Fibroblast of upper back skin (primary cell): ENCODE measurements at regions not wholly inside any gene's neighbourhood (a gene's known extent, or its start where the extent isn't known, plus 50 kb on each side); places are given as distances from the start of the nearest gene placed in this dataset.
A peak's percentile ranks its signal among the peaks of the same experiment; 100 is the strongest.

ENCODE experiments used
- DNase-seq: peaks from one replicate; pipeline ENCODE4 v3.0.0-alpha.2; 2013

DNA sequence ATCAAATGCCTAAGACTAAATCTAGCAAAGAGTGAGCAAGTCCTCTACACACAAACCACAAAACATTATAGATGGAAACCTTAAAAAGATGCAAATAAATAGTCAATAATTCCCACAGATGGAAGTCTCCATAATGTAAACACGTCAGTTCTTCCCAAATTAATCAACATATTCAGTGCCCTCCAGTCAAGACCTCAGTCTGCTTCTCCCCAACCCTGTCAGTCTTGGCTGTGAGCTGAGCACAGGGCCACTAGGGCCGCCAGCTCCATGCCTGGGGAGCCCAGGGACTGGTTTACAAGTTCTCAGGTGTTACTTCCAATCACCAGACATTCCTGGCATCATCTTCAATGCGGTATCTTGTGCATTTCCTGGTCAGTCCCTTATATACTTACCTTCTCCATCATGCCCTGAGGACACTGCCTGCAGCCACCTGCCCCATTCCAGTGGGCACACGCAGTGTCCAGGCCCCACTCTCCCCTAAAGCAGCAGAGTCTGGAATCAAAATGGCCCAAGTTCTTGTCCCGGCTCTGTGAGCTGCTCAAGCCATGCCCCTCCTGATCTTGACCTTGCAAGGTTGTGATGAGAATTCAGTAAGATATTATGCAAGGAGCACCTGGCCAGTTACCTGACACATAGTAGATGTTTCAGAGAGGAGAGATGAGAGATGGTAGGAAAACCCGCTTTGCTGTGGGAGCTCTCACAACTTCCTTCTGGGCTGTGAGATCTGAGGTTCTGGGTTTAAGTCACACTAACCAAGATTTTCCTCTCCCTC is 207.9 kb upstream of the RAB6C start:
- DNase-seq = no peak

DNA sequence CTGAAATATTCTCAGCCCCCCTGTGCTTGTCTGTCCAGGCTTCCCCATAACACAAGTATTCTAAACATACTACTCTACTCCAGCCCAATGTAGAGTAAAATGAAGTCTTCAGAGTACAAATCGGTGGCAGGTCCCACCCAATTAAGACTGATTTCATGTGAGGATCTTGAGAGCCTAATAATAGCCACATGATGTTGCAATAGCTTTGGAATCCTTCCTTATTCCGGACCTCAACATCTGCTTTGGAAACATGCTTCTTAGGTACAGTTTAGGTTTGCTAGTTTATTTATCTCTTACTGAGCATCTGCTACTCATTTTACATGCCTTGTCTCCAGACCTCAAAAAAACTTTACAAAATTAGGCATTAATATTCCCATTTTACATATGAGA is 207.3 kb upstream of the RAB6C start:
- DNase-seq = no peak

DNA sequence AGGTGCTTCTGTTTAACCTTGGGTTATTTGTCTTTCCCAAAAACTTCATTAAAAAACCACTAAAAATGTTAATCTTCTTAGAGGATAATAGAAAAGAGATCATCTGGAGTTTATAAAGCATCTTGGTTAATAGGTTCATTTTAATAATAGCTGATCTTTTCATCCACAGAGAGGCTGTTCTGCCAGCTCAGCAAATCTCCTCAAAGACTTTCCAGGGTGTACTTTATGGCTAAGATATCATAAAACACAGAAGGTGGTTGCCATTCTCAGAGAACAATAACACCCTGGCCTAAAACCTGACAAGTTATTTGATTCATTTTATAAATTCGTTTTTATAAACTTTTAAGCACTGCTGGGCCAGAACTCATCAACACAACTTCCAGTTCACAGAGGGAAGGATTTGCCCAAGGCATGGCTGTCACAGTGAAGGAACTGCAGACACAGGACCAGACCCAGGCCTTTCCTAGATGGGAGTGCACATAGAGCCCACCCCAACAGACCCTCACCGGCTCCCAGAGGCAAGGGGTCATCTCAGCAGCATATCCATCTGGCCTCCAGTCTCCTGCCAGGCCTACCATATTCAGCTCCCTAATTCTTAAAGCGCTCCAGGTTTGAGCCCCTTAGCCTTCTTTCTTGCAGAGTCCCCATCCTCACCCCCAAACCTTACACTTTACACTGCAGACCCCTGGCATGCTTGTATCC is 203.4 kb upstream of the RAB6C start:
- DNase-seq = no peak

DNA sequence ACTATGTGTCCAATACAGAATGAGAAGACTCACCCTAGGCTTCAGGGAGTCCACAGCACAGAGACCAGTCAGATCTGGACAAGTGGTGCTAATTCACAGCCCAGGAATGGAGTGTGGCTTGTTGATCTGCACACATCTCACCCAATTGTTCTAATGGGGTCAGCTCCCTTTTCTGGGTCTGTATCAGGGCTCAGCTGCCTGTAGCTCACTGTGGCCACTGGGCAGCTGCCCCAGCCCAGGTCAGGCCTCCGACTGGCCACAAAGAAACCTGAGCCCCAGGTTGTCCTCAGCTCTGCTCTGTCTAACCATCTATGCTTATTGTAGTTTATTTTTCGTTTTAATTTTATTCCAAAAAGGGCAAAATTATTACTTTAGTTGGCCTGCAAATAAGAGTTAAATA is 202.3 kb upstream of the RAB6C start:
- no peak for DNase-seq

DNA sequence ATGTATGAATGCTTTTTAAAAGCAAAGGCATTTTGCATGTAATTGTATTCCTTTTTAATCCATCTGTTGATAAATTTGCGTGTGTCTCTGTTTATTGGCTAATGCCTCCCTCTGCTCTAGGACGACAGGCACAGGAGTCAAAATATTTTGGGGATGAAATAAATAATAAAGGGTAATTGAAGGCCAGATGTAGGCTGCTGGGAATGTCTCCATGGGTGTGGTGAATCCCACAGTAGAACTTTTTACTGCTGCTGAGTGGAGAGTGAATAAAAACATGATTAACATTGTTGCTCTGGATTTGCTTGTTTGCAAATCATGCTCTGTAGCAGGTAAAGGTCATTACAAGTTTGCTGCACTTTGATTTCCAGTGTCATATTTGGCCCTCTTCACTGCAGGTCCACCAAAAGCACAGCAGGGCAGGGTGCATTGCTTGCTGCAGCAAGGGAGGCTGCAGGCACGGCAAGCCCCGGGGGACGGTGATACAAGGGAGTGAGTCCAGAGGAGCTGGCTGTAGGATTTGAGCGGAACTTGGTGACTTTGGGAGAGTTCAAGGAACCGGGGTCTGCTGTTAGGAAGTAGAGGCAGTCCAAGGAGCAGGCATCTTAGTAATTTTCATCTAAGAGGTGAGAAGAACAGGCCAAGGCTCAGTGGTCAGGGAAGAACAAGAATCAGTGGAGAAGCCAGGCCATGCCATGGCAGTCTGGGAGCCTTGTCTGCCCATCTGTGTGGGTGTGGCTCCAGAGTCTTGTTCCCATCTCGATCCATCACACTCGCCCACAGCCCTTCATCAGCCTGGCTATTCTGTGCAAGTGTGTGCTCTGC is 201.5 kb upstream of the RAB6C start:
- no peak for DNase-seq

DNA sequence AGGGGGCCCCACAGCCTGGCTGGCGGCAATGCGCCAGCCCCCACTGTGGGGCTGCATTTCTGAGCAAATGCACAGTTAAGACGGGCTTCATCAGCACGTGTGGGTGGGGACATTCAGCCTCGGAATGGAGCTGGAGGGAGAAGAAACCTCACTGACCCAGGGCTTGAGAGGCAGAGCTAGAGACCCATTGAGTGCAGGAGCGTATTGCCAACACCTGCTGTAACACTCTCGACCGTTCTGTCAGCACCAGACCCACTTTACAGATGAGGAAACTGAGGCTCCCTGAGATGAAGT is 200.9 kb upstream of the RAB6C start:
- DNase-seq = peak; percentile 7

DNA sequence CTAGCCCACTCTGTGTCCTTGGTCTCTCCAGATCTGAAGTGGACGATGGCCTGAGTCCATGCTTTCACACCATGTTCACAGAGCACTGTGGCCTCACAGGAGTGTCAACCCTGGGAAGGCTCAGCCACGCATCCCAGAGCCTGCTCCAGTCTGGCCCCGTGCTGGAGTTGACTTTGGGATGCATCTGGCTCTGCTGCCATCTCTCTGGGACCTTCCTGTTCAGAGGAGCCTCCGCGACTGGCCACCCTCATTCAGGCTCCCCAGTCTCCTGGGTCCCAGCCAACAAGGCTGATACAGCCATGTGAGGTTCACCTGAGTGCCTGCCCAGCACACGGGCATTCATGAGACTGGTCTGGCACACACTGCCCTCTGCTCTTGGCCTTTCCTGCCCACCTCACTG is 199.7 kb upstream of the RAB6C start:
- no peak for DNase-seq

DNA sequence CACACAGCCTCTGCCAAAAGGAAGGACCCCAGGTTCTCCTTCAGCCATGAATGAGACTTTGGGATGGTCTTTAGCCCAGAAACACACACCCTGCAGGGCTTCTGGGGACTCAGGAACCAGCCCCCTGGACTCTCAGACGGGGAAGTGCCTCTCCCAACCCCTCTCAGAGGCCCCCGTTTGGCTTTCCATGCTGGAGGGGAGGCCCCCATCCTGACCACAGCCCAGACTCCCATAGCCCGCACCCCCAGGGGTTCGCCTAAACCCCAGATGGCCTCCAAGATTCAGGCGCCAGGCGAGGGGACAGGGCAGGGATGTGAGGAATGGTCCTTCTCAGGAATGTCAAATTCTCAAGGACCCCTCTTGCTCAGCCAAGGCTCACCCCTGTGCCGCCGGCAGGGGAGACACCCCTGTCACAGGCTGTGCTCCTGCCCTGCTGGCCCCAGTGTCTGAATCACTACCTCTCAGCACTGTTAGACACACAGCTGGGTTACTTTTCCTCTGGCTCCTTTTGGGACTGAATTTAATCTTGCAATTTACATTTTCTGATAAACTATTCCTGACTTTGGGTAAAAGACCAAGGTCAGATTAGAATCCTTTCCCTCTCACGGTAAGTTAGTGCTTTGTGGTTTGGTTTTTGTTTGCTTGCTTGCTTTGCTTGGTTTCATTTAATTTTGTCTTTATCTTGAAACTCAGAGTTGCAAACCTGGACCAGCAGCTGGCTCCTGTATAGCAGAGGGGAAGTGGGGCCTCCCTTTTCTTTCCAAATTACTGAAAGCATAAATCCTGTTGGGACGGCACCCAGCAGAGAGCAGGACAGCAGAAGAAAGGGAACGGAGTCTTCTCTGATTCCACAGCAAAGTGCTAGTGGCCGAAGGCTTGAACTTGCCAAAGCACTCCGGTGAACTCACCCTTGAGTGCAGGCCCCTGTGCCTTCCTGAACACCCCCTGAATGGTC is 198.9 kb upstream of the RAB6C start:
- DNase-seq = no peak

DNA sequence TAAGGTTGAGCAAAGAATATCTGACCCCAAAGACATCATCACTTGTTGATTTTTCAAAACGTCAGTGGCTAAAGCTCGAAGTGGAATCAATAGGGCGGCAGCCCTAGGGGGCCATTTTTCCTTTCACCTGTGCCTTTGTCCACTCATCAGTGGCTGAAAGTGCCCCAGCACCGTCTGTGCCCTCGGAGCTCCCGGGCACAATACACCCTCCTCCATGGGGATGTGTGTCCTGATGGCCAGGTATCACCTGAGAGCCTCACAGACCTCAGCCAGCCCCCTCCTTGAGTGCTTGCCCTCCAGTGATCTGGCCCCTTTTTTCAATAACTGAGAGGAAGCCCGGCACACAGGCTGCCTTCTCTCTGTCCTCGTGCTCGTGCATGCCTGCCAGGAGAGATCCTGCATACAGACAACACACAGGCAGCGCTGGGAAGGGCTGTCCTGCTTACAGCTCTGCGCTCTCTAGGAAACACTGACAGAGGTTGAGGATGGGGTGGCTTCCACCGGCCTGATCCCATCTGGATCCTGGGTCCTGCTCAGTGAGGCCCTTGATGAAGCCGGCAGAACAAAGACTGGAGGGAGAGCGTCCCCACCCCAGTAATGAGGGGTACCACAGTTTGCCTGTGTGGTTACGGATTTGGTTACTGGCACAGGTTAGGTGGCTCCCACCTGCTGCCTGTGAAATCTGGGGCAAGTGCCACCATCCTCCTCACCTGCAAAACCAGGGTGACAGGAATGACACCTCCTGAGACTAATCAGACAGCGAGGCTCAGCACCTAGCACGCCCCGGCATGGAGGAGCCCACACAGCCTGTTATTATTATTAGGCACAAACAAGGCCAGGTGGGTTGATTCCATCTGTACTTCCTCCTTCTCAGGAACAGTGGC is 197.5 kb upstream of the RAB6C start:
- DNase-seq = no peak

DNA sequence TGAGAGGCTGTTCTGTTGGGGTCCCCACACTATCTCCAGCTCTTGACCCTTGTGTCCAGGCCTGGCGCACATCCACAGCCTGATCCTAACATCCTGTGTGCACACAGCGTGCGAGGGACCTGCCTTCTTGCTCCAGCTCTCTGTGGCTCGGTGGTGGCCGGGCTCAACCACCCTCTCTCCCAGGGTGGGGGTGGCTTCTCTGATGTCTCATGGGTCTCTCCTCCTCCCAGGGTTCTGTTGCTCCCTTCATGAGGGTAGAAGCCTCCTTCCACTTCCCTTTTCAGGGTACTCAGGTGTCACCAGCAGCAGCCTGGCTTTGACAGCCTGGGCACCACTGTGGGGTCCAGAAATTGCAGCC is 196.9 kb upstream of the RAB6C start:
- no peak for DNase-seq

DNA sequence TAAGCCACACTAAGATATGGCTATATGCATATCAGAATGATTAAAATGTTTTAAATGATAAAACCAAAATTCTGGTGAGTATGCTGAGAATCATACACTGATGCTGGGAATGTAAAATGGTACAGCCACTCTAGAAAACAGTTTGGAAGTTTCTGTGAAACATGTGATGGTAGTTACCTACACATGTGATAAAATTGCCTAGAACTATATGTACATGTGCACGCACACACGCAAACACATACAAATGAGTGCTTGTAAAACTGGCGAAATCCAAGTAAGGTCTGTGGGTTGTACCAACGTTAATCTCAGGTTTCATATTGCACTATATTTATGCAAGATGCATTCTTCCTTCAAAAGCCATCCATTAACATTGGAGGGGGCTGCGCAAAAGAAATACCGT is 195.0 kb upstream of the RAB6C start:
- no peak for DNase-seq

DNA sequence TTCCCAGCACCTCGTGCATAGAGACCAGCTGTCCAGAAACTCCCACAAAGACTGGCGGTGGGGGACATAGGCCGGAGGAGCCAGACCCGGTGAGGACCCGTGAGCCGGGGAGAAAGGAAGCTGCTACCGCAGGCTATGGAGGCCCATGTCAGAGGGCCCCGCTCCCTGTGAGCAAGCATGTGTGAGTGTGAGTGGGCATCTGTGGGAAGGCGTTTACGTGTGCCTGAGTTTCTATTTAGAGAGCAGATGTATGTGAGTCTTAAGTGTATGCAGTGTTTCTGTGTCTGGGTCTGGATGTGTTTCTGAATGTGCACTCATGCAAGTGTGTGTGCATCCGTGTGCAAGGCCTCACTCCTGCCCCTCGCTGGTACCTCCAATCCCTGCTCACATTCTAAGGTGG is 187.8 kb upstream of the RAB6C start:
- DNase-seq = no peak

DNA sequence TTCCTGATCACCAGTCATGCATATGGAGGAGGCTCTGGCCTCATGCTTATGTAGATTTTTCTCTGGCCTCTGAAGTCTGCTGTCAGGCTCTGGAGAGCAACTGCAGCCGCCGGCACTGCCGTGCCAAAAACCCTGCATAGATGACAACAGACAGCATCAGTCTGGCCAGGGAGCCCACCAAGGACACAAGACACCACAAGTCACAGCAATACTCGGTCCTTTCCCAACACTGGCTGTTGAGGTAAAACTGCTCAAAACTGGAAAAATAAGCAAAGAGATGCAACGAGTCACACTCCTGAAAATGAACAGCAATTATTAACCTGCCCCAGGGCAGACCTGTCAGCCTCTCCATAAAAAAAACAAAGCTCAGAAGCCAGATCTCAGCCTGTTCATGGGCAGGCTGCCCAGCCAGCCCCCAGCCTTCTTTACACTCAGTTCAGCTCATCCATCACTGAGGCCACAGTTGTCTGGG is 186.0 kb upstream of the RAB6C start:
- DNase-seq = no peak

DNA sequence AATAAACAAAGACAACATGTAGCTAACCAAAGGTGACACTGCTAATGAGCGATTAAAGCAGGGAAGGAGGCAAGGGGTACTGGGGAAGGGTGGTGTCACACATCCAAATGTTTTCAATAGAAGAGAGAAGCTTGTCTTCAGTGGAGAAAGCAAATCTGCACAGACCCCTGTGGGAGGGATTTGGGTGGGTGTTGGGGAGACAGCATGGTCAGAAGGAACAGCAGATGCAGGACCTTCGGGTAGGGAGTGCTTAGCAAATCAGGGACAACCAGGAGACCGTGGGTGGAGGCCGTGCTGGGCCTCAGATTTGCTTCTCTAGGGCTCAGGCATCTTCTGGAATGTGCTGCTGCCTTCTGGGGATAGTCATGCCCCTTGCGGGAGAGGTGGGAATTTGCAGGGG is 185.3 kb upstream of the RAB6C start:
- no peak for DNase-seq

DNA sequence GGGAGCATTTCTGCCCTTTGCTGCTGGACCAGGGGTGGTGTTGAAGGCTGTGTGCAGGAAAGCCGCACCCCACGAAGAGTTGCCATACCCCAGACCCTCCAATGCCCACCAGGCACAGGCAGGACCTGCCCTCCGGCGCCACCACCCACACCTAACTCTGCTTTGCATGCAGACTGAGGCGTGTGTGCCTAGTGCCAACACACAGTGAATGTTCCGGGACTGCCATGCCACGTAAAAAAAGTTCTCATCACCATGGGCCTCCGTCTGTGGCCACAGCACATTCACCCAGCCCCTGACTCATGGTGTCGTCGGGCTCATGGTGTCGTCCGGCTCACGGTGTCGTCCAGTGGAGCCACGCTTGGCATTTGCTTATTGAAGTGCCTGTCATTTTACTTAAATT is 184.9 kb upstream of the RAB6C start:
- no peak for DNase-seq

DNA sequence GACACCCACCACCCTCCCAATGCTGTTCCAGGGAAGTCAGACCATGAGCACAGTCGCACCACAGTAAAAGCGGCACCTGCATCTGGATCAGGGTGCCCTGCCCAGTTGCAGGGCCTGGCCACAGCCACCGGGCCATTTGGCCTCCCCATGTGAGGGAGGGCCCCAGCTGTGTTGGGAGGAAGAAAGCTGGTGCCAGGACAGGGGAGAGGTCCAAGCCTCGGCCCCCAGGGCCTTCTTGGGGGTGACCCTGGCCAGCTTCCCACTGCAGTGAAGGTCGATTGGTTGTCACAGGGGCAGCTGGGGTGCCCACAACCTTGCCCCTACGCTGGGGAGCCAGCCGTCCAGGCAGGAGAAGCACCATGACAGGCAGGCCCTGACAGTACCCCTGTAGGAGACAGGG is 183.2 kb upstream of the RAB6C start:
- no peak for DNase-seq

DNA sequence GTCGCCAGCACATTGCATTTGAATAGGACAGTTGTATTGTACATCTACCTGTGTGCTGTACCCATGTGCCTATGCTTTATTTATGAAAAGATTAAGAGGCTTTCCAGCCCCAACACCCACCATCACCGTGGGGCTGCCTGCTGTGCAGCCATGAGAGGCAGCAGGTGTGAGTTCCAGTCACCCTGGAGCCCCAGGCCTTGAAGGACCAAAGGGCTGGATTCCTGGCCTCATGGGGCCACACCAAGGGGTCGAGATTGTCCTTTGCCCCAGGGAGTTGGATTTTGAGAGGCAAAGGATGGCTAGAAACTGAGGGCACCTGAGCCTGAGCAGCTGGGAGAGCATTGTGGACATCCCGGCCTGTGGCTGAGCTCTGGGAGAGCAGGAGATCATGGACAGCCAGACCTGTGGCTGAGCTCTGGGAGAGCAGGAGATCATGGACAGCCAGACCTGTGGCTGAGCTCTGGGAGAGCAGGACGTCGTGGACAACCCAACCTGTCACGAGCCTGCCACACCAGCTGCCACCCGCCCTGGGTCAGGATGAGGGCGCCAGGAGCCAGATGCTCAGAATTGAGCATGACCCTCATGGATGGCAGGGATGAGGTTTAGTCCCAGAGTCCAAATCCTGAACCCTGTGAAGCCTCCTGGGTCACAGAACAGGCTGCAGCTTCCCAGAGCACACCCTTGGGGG is 182.5 kb upstream of the RAB6C start:
- no peak for DNase-seq

DNA sequence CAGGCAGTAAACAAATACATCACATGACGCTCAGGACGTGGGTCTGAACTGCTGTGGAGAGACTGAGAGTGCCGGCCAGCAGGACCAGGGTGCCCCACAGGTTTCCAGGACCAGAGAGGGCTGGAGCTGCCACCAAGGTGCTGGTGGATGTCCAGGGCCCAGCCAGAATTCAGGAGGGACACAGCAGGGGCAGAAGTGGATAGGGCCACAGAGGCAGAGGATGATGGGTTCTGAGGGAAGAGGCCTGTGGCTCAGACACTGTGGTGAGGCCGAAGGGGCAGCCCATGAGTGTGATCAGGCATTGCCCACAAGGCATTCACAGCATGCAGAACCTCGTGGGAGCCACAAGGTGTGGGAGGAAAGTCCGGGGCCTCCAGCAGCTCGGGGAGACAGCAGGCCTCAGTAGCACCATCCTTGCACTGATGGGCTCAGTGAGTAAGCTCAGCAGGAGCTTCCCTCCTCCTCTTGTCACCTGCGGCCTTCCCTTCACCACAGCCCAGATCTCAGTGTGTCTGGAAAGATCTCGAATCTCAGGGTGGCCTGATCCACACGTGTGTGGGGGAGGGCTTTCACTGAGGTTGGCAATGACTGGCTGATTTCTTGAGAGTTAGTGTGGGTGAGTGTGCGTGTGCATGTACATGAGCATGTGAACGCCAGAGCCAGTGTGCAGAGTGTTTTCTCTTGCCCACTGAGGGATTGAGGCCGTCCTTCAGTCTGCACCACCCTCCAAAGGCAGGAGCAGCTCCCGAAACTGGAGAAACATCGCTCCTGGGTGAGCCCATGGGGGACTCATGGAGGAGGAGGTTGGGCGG is 181.8 kb upstream of the RAB6C start:
- DNase-seq = no peak

DNA sequence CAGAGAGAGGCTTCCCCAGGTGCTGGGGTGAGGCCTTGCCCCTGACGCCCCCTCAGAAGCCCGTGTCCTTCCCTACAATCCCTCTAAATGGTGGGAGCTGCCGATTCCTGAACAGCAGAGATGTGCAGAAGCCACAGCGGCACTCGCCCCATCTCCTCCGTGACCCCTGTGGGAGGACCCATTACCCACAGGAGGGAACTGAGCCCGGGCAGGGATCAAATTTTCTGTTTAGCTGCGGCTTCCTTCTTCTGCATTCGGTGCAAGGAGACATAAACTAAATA is 181.2 kb upstream of the RAB6C start:
- no peak for DNase-seq

DNA sequence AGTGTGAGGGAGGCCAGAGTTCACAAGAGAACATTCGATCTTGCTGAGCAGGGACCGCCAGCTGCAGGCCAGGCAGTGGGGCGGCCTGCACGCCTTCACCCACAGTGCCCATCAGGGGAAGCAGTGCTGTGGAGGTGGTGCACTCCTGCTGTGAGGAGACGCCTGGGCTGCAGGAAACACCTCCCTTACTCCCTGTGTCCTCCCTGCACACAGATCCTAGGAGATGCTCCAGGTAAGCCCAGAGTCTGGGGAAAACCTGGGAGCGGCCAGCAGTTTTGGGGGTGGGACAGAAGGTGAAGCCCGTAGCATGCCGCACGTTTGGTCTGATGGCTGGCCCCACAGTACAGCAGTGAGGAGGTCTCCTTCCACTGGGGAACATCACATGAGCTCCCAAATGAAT is 180.8 kb upstream of the RAB6C start:
- no peak for DNase-seq
